ENCODE measurements at regions not wholly inside any gene's neighbourhood (a gene's known extent, or its start where the extent isn't known, plus 50 kb on each side); places are given as distances from the start of the nearest gene placed in this dataset.

DNA sequence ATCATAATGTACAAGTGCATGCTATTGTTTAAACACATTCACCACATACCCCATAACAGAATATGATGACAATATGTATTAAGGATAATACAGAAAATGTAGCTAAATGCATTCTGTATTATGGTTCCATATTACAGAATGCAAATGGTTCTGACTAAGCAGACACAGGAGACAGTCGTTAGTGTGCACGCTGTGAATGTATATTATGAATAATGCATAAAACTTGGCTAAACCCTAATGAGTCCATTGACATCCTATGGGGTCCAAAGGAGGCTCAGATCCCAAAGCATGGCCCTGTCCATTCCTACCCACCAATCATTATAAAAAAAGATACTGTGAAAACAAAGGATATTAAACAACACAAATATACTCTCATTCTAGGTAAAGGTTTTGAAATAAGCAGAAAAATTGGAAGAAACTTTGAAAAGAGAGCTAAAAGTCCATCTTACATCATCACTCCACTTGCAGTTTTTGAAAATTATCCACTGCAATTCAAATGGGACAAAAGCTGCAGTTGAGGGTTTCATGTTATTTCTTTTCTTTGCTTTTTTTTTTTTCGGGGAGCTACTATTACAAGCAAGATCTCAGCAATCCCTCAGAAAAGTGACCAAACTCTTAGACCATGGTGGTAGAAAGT lies 415.1 kb downstream of the BCAT1 start:
- intact Hi-C loops (cut with DNase I; ENCODE audit: low total_unique reads): no loop called here
- peak overlapping the region in 3 of 5 donors; percentile 11 to 61 (median 57) for H3K27ac ChIP-seq

GRCh38 chr12:24530689-24531088 lies 418.2 kb downstream of the BCAT1 start:
- intact Hi-C loops (cut with DNase I; ENCODE audit: low total_unique reads): no loop called here
- no peak for DNase-seq
- TF ChIP-seq CTCF (IDR thresholded peaks at IDR 0.05): no peak
- no peak for TF ChIP-seq POLR2AphosphoS5 (IDR thresholded peaks at IDR 0.05)
- TF ChIP-seq EP300 (IDR thresholded peaks at IDR 0.05): no peak
- TF ChIP-seq POLR2A (IDR thresholded peaks at IDR 0.05): no peak
- Histone ChIP-seq H3K27ac (no peak overlapping the region), H3K27me3 (no peaks in the 10 kb centered on the region), H3K4me3 (no peak overlapping the region), H3K9me3 (no peaks in the 10 kb centered on the region), H3K36me3 (no peaks in the 10 kb centered on the region), H3K4me1 (peaks cover 0 to 25% (median 11%) of the 10 kb centered on the region in 4 donors)
- WGBS, 5 donors: 59 to 73% (median 69%) methylated on average over 2 of the region's 2 CpGs

More for the DNA sequence above, 415.1 kb downstream of the BCAT1 start:
- WGBS, 5 donors: 87 to 96% (median 88%) methylated on average over 3 of the region's 3 CpGs
- Histone ChIP-seq H3K36me3 (no peaks in the 10 kb centered on the region), H3K9me3 (no peaks in the 10 kb centered on the region), H3K27me3 (no peaks in the 10 kb centered on the region), H3K4me3 (no peak overlapping the region), H3K4me1 (peaks cover 0 to 30% (median 17%) of the 10 kb centered on the region in 4 donors)
- DNase-seq: no peak
- TF ChIP-seq CTCF (IDR thresholded peaks at IDR 0.05) (no peak), POLR2A (IDR thresholded peaks at IDR 0.05) (no peak), POLR2AphosphoS5 (IDR thresholded peaks at IDR 0.05) (no peak), EP300 (IDR thresholded peaks at IDR 0.05) (no peak)

GRCh38 chr12:24527102-24527501 lies 421.8 kb downstream of the BCAT1 start:
- intact Hi-C loops (cut with DNase I; ENCODE audit: low total_unique reads): no loop called here
- no peak for DNase-seq
- no peaks in the 10 kb centered on the region for H3K36me3 ChIP-seq

GRCh38 chr12:24522736-24523135 lies 426.2 kb downstream of the BCAT1 start:
- intact Hi-C loops (cut with DNase I; ENCODE audit: low total_unique reads): no loop called here
- 81 to 96% (median 84%) methylated on average over 1 of the region's 1 CpG for WGBS, 5 donors
- Histone ChIP-seq H3K4me3 (no peak overlapping the region), H3K27ac (no peak overlapping the region), H3K4me1 (peaks cover 0 to 7% (median 0%) of the 10 kb centered on the region in 4 donors), H3K36me3 (no peaks in the 10 kb centered on the region), H3K27me3 (no peaks in the 10 kb centered on the region), H3K9me3 (peaks cover 6 to 34% (median 22%) of the 10 kb centered on the region in 4 donors)
- TF ChIP-seq EP300 (IDR thresholded peaks at IDR 0.05): no peak
- TF ChIP-seq POLR2AphosphoS5 (IDR thresholded peaks at IDR 0.05): no peak
- TF ChIP-seq CTCF (IDR thresholded peaks at IDR 0.05): no peak
- TF ChIP-seq POLR2A (IDR thresholded peaks at IDR 0.05): no peak
- DNase-seq: no peak

More at GRCh38 chr12:24527102-24527501, 421.8 kb downstream of the BCAT1 start:
- TF ChIP-seq POLR2AphosphoS5 (IDR thresholded peaks at IDR 0.05) (no peak), CTCF (IDR thresholded peaks at IDR 0.05) (no peak), POLR2A (IDR thresholded peaks at IDR 0.05) (no peak), EP300 (IDR thresholded peaks at IDR 0.05) (no peak)
- Histone ChIP-seq H3K27ac (no peak overlapping the region), H3K27me3 (no peaks in the 10 kb centered on the region), H3K4me3 (no peak overlapping the region), H3K9me3 (no peaks in the 10 kb centered on the region), H3K4me1 (peaks cover 0 to 14% (median 0%) of the 10 kb centered on the region in 4 donors)

Measured in stomach (tissue), 8 donors.